H1 (cell line): ENCODE measurements at regions not wholly inside any gene's neighbourhood (a gene's known extent, or its start where the extent isn't known, plus 50 kb on each side); places are given as distances from the start of the nearest gene placed in this dataset.

Experiments used
- CBX5 ChIP-seq: fragments of 300-800, 300-1000 bp; sonication (generic); IDR thresholded peaks from 2 replicates; pipeline ENCODE4 v1.7.1; 2016; ENCODE audit warnings: antibody characterized with exemption, low read length, low read depth
- CBX8 ChIP-seq: fragments of 300-800, 300-1000 bp; sonication (generic); IDR thresholded peaks from 2 replicates; pipeline ENCODE4 v1.7.1; 2016; ENCODE audit warnings: low read depth, low read length, borderline replicate concordance
- KDM1A ChIP-seq: fragments of 200-600, 300-600 bp; sonication (generic); IDR thresholded peaks from 2 replicates; pipeline ENCODE4 v1.7.1; 2016; ENCODE audit warnings: mild to moderate bottlenecking, low read length, borderline replicate concordance
- RAD21 ChIP-seq, 2 experiments: IDR thresholded peaks in 1 of 2; conservative IDR thresholded peaks in 1 of 2; 2 replicates each; pipeline ENCODE4 v1.6.1; 2011; ENCODE audit warnings: low read depth in 2 of 2, low read length in 2 of 2, improper control_type of control experiment in 1 of 2, inconsistent platforms in 1 of 2, mild to moderate bottlenecking in 1 of 2, moderate library complexity in 1 of 2
- TF ChIP-seq, protein P1 (sequence below): fragments of 300-600 bp; sonication (generic); IDR thresholded peaks from 2 replicates; pipeline ENCODE4 v1.7.1; 2012; ENCODE audit warnings: low read length, moderate library complexity, mild to moderate bottlenecking, inconsistent platforms; ENCODE audit not compliant: insufficient replicate concordance

DNA sequence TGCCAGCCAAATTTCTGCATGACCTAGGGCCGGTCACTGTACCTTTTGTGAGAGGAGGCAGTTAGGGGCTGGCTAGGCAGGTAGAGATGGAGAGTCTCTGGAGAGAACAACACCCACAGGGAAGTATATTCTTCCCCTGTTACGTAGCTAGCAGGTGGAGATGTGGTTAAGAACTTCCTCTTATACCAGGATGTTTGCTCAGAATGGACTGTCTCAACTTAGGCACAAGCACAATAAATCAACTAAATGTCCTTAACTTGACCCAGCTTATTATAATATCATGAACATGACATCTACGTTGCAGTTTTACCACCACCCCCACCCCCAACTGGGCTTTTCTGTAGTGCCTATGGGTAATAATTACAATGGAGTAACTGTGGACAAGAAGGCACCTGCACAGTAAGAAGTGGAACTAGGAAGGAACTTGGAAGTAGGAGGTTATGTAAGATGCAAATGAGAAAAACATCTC is 60.7 kb upstream of the MPEG1 start (continued):
- TF ChIP-seq, protein P1, sequence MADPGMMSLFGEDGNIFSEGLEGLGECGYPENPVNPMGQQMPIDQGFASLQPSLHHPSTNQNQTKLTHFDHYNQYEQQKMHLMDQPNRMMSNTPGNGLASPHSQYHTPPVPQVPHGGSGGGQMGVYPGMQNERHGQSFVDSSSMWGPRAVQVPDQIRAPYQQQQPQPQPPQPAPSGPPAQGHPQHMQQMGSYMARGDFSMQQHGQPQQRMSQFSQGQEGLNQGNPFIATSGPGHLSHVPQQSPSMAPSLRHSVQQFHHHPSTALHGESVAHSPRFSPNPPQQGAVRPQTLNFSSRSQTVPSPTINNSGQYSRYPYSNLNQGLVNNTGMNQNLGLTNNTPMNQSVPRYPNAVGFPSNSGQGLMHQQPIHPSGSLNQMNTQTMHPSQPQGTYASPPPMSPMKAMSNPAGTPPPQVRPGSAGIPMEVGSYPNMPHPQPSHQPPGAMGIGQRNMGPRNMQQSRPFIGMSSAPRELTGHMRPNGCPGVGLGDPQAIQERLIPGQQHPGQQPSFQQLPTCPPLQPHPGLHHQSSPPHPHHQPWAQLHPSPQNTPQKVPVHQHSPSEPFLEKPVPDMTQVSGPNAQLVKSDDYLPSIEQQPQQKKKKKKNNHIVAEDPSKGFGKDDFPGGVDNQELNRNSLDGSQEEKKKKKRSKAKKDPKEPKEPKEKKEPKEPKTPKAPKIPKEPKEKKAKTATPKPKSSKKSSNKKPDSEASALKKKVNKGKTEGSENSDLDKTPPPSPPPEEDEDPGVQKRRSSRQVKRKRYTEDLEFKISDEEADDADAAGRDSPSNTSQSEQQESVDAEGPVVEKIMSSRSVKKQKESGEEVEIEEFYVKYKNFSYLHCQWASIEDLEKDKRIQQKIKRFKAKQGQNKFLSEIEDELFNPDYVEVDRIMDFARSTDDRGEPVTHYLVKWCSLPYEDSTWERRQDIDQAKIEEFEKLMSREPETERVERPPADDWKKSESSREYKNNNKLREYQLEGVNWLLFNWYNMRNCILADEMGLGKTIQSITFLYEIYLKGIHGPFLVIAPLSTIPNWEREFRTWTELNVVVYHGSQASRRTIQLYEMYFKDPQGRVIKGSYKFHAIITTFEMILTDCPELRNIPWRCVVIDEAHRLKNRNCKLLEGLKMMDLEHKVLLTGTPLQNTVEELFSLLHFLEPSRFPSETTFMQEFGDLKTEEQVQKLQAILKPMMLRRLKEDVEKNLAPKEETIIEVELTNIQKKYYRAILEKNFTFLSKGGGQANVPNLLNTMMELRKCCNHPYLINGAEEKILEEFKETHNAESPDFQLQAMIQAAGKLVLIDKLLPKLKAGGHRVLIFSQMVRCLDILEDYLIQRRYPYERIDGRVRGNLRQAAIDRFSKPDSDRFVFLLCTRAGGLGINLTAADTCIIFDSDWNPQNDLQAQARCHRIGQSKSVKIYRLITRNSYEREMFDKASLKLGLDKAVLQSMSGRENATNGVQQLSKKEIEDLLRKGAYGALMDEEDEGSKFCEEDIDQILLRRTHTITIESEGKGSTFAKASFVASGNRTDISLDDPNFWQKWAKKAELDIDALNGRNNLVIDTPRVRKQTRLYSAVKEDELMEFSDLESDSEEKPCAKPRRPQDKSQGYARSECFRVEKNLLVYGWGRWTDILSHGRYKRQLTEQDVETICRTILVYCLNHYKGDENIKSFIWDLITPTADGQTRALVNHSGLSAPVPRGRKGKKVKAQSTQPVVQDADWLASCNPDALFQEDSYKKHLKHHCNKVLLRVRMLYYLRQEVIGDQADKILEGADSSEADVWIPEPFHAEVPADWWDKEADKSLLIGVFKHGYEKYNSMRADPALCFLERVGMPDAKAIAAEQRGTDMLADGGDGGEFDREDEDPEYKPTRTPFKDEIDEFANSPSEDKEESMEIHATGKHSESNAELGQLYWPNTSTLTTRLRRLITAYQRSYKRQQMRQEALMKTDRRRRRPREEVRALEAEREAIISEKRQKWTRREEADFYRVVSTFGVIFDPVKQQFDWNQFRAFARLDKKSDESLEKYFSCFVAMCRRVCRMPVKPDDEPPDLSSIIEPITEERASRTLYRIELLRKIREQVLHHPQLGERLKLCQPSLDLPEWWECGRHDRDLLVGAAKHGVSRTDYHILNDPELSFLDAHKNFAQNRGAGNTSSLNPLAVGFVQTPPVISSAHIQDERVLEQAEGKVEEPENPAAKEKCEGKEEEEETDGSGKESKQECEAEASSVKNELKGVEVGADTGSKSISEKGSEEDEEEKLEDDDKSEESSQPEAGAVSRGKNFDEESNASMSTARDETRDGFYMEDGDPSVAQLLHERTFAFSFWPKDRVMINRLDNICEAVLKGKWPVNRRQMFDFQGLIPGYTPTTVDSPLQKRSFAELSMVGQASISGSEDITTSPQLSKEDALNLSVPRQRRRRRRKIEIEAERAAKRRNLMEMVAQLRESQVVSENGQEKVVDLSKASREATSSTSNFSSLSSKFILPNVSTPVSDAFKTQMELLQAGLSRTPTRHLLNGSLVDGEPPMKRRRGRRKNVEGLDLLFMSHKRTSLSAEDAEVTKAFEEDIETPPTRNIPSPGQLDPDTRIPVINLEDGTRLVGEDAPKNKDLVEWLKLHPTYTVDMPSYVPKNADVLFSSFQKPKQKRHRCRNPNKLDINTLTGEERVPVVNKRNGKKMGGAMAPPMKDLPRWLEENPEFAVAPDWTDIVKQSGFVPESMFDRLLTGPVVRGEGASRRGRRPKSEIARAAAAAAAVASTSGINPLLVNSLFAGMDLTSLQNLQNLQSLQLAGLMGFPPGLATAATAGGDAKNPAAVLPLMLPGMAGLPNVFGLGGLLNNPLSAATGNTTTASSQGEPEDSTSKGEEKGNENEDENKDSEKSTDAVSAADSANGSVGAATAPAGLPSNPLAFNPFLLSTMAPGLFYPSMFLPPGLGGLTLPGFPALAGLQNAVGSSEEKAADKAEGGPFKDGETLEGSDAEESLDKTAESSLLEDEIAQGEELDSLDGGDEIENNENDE, result no peak
- TF ChIP-seq RAD21 (IDR thresholded peaks at IDR 0.05 in 1 of 2, conservative IDR thresholded peaks at IDR 0.05 in 1 of 2; ENCODE audit: low read depth in 2 of 2, low read length in 2 of 2) (no peak), KDM1A (no peak), CBX5 (no peak), CBX8 (no peak)
- TF ChIP-seq, all 59 proteins: peak for 0
